Body of pancreas (tissue), 4 donors: ENCODE measurements at regions not wholly inside any gene's neighbourhood (a gene's known extent, or its start where the extent isn't known, plus 50 kb on each side); places are given as distances from the start of the nearest gene placed in this dataset.

ENCODE experiments used
- ATAC-seq: fragments of 150-250 bp; one replicate; pipeline ENCODE4 v1.9.1; 2016
- DNase-seq, 4 donors: peaks; one replicate each; pipeline ENCODE4 v3.0.0-alpha.2; 2019
- H3K27ac ChIP-seq, 4 donors: fragments of 200-600 bp; sonication (generic); 1 replicate in 3 of 4; 2 replicates in 1 of 4; pipeline versions ENCODE4 v1.5.1 to v1.6.1; 2016 to 2019; ENCODE audit warnings: mild to moderate bottlenecking in 1 of 4, mixed read lengths in 1 of 4, moderate library complexity in 1 of 4
- H3K27me3 ChIP-seq, 2 donors: fragments of 200-600 bp; sonication (generic); one replicate each; pipeline ENCODE4 v1.6.0; 2016; ENCODE audit warnings: mild to moderate bottlenecking in 1 of 2
- H3K36me3 ChIP-seq, 2 donors: fragments of 200-600 bp; sonication (generic); replicated peaks in 1 of 2; 2 replicates each; pipeline ENCODE4 v1.5.1; 2016; ENCODE audit warnings: low read depth in 2 of 2; ENCODE audit not compliant: insufficient read depth in 1 of 2
- H3K4me1 ChIP-seq: fragments of 200-600 bp; sonication (generic); one replicate; pipeline ENCODE4 v1.6.0; 2016
- H3K4me3 ChIP-seq, 2 donors: fragments of 200-600 bp; sonication (generic); 1 replicate in 1 of 2; 2 replicates in 1 of 2; pipeline ENCODE4 v1.5.1; 2016 to 2019
- H3K9me3 ChIP-seq, 3 donors: fragments of 200-600 bp; sonication (generic); 1 replicate in 2 of 3; 2 replicates in 1 of 3; pipeline ENCODE4 v1.5.1; 2016
- POLR2A ChIP-seq, 3 donors: fragments of 450-650 bp; IDR thresholded peaks; one replicate each; pipeline ENCODE4 v1.6.1; 2016; ENCODE audit warnings: antibody characterized with exemption in 3 of 3, mild to moderate bottlenecking in 2 of 3
- WGBS, 2 donors: methylation state at CpG; one replicate each; pipeline ENCODE4 v1.1.5; 2017; 5-methylcytosine and 5-hydroxymethylcytosine counted together
- intact Hi-C: fragments of 100-400 bp; cut with DNase I; formaldehyde crosslinking; loops from one replicate; pipeline ENCODE4 v1.15.1; 2023
- TF ChIP-seq, protein P1 (sequence below), 7 experiments: fragments of 450-650 bp in 4 of 7; fragments of 200-600 bp in 3 of 7; sonication (generic) in 3 of 7; IDR thresholded peaks; one replicate each; pipeline ENCODE4 v1.5.1; 2016 to 2019; ENCODE audit warnings: antibody characterized with exemption in 7 of 7

DNA sequence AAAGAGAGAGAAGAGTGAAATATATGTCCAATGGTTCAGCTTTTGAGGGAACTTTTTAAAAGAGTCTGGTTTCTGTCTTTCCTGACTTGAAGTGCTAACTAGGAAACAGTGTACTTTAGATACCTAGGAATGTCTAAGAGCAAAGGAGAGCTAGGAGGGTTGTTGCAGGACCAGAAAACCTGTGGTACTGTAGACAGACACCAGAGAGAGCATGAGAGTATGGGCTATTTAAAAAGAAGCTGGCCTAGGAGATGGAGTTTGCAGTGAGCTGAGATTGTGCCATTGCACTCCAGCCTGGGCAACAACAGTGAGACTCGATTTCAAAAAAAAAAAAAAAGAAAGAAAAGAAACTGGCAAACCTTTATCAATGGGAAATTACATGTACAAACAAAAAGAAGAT, 223.9 kb downstream of the FAT4 start:
- intact Hi-C loops, result no loop called here
- 24 to 75% methylated on average over 1 of the region's 1 CpG for WGBS, 2 donors
- no peak for DNase-seq
- no peak for ATAC-seq
- H3K36me3 ChIP-seq, result no peaks in the 10 kb centered on the region
- no peaks in the 10 kb centered on the region for H3K9me3 ChIP-seq
- no peak overlapping the region for H3K4me3 ChIP-seq
- no peaks in the 10 kb centered on the region for H3K4me1 ChIP-seq
- TF ChIP-seq, protein P1, sequence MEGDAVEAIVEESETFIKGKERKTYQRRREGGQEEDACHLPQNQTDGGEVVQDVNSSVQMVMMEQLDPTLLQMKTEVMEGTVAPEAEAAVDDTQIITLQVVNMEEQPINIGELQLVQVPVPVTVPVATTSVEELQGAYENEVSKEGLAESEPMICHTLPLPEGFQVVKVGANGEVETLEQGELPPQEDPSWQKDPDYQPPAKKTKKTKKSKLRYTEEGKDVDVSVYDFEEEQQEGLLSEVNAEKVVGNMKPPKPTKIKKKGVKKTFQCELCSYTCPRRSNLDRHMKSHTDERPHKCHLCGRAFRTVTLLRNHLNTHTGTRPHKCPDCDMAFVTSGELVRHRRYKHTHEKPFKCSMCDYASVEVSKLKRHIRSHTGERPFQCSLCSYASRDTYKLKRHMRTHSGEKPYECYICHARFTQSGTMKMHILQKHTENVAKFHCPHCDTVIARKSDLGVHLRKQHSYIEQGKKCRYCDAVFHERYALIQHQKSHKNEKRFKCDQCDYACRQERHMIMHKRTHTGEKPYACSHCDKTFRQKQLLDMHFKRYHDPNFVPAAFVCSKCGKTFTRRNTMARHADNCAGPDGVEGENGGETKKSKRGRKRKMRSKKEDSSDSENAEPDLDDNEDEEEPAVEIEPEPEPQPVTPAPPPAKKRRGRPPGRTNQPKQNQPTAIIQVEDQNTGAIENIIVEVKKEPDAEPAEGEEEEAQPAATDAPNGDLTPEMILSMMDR (IDR thresholded peaks at IDR 0.05), result no peak
- TF ChIP-seq POLR2A (IDR thresholded peaks at IDR 0.05), result no peak
- no peaks in the 10 kb centered on the region for H3K27me3 ChIP-seq
- H3K27ac ChIP-seq, result no peak overlapping the region

DNA sequence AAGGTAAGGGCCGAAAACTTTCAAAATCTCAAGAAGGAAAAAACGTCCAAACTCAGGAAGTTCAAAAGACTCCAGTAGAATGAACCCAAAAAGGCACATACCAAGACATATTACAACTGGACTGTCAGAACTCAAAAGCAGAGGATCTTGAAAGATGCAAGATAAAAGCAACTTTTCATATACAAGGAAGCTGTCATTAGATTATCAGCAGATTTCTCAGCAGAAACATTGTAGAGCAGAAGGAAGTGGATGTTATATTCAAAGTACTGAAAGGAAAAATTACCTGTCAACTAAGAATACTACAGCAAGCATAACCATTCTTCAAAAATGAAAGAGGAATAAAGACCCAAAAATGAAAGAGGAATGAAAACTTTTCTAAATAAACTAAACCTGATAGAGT, 224.9 kb downstream of the FAT4 start:
- Histone ChIP-seq H3K4me3 (no peak overlapping the region), H3K36me3 (no peaks in the 10 kb centered on the region), H3K27ac (no peak overlapping the region), H3K4me1 (no peaks in the 10 kb centered on the region), H3K9me3 (no peaks in the 10 kb centered on the region), H3K27me3 (no peaks in the 10 kb centered on the region)
- intact Hi-C loops, result no loop called here
- DNase-seq (no peak), ATAC-seq (no peak)
- TF ChIP-seq, protein P1 (IDR thresholded peaks at IDR 0.05), result no peak
- TF ChIP-seq POLR2A (IDR thresholded peaks at IDR 0.05), result no peak
- 42 to 62% methylated on average over 2 of the region's 2 CpGs for WGBS, 2 donors

DNA sequence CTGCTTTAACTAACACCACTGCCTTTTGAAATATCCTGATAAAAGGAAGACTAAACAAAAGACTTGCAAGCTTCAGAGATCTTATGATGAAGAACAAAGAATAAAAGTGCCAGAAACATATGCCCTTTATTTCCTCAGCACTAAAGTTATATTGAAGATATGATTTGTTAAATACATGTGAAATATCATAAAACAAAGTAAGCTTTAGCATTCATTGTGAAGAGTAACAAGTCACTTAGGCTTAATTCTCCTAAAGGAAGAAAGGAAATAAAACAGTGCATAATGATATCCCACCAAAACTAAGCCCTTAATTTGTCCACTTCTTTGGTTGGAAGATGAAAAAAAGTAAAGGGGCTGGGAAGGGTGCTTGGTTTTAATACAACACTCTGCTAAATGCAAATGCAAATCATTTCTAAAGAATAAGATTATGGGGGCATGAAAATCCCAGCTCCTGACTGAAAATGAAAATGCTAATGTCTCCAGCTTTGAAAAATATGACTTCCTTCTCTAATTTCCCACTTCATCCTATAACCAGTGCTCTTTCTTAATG, 227.2 kb downstream of the FAT4 start:
- no peak overlapping the region for H3K4me3 ChIP-seq
- intact Hi-C loops, result no loop called here
- H3K36me3 ChIP-seq, result no peaks in the 10 kb centered on the region

DNA sequence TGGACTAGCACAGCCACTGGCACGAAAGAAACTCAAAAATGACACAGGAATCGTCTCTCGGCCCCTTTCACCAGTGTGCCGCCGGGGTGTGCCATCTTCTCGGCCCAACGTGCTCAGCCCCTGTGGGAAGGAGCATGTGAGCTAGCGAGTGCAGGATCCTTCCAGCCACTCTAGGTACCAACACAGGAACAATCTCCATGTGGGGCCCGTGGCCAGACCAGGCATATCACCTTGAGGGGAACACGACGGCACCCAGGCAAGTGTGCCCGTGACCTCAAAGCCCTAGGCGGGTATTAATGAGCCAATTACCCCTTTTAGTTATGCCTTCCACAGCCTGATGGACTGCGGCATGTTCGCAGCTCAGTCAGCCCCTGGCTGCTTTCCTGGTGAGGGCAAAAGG, 231.5 kb downstream of the FAT4 start:
- Histone ChIP-seq H3K4me1 (no peaks in the 10 kb centered on the region), H3K27me3 (no peaks in the 10 kb centered on the region), H3K9me3 (no peaks in the 10 kb centered on the region), H3K27ac (no peak overlapping the region), H3K4me3 (no peak overlapping the region), H3K36me3 (no peaks in the 10 kb centered on the region)
- TF ChIP-seq POLR2A (IDR thresholded peaks at IDR 0.05), result no peak
- TF ChIP-seq, protein P1 (IDR thresholded peaks at IDR 0.05), result no peak
- intact Hi-C loops, result no loop called here
- ATAC-seq, result no peak
- no peak for DNase-seq
- WGBS, 2 donors, result 77 to 91% methylated on average over 9 to 15 of the region's 15 CpGs

More for the DNA sequence above, 227.2 kb downstream of the FAT4 start:
- DNase-seq (no peak), ATAC-seq (no peak)
- no peaks in the 10 kb centered on the region for H3K9me3 ChIP-seq
- no peaks in the 10 kb centered on the region for H3K27me3 ChIP-seq
- H3K27ac ChIP-seq, result no peak overlapping the region
- no peaks in the 10 kb centered on the region for H3K4me1 ChIP-seq
- TF ChIP-seq, protein P1 (IDR thresholded peaks at IDR 0.05), result no peak
- no peak for TF ChIP-seq POLR2A (IDR thresholded peaks at IDR 0.05)

DNA sequence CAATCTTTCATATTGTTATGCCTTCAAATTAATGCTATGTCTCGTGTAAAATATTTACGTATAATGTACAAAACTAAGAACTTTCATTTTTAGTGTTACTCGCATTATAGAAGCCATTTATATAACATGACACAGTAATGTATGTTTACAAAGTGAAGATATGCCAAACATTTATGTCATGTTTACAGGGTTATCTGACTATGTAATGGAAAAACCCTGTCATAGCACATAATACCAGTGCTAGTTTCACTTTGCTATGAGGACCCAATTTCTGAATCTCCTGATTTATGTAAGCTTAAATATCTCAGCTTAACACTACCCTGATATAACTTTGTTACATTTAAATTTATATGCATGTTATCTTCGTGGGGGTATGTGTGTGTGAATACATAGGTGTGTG, 233.1 kb downstream of the FAT4 start:
- H3K4me3 ChIP-seq, result no peak overlapping the region
- no peaks in the 10 kb centered on the region for H3K9me3 ChIP-seq
- no peak overlapping the region for H3K27ac ChIP-seq
- no peaks in the 10 kb centered on the region for H3K27me3 ChIP-seq
- no peaks in the 10 kb centered on the region for H3K36me3 ChIP-seq
- WGBS, 2 donors, result 66 to 76% methylated on average over 4 of the region's 4 CpGs
- intact Hi-C loops, result no loop called here
- no peak for ATAC-seq
- TF ChIP-seq, protein P1 (IDR thresholded peaks at IDR 0.05), result no peak
- TF ChIP-seq POLR2A (IDR thresholded peaks at IDR 0.05), result no peak
- DNase-seq, result no peak
- H3K4me1 ChIP-seq, result no peaks in the 10 kb centered on the region
